HCT116 (cell line): ENCODE measurements at regions not wholly inside any gene's neighbourhood (a gene's known extent, or its start where the extent isn't known, plus 50 kb on each side); places are given as distances from the start of the nearest gene placed in this dataset.

Source experiments
- ATAC-seq: fragments of 200-7000 bp; cut with Tn5 transposase; 2 replicates; pipeline ENCODE4 v1.9.1; 2020; ENCODE audit warnings: mild to moderate bottlenecking, moderate library complexity
- BruUV-seq: library from RNA; stranded (reverse); fragments of 400-500 nt; replicated peaks from 2 replicates; lab custom pipeline; 2021; lab: Mats Ljungman, UMichigan
- CTCF ChIA-PET: fragments of 300-600 bp; sonication (Branson Sonifier 250); formaldehyde crosslinking; loops from one replicate; lab custom pipeline; 2021; ENCODE audit warnings: antibody characterized with exemption; lab: Charles Lee
- POLR2A ChIA-PET: fragments of 300-600, 350-600 bp; sonication (Branson Sonifier 250); formaldehyde crosslinking; loops from one replicate; lab custom pipeline; 2021; ENCODE audit warnings: antibody characterized with exemption; lab: Charles Lee
- RAD21 ChIA-PET, 2 experiments: fragments of 300-600 bp; sonication (Branson Sonifier 250); formaldehyde crosslinking; loops; one replicate each; lab custom pipeline; 2023; ENCODE audit warnings: low total read pairs in 2 of 2; ENCODE audit not compliant: uncharacterized antibody in 2 of 2, unreplicated experiment in 2 of 2, low non-redundant PET in 1 of 2; lab: Charles Lee
- DNase-seq: peaks from one replicate; pipeline ENCODE4 v3.0.0-alpha.2; 2010; ENCODE audit warnings: low read depth, low spot score
- H2AFZ ChIP-seq: fragments of 200-600 bp; shearing (Covaris generic), sonication (generic); 2 replicates; pipeline ENCODE4 v1.6.1; 2017; ENCODE audit warnings: low read depth, mixed run types, mixed read lengths, antibody characterized with exemption, low read length; ENCODE audit not compliant: poor library complexity, severe bottlenecking
- H3K27ac ChIP-seq: 2 replicates; pipeline ENCODE4 v1.5.1; 2012; ENCODE audit warnings: low read depth, low read length
- H3K27me3 ChIP-seq: fragments of 200-600 bp; sonication (generic); 2 replicates; pipeline ENCODE4 v1.6.1; 2016; ENCODE audit warnings: mixed run types, low read length, mixed read lengths; ENCODE audit not compliant: insufficient read depth
- H3K36me3 ChIP-seq, 2 experiments: fragments of 200-500 bp in 1 of 2; fragments of 200-600 bp in 1 of 2; sonication (Bioruptor generic) in 1 of 2; sonication (generic) in 1 of 2; 2 replicates each; pipeline versions ENCODE4 v1.5.1 to v1.6.1; 2014 to 2016; ENCODE audit warnings: low read length in 2 of 2, inconsistent platforms in 1 of 2, mixed read lengths in 1 of 2, mixed run types in 1 of 2; ENCODE audit not compliant: insufficient read depth in 2 of 2, control insufficient read depth in 1 of 2
- H3K4me1 ChIP-seq, 2 experiments: fragments of 200-600 bp in 1 of 2; sonication (generic) in 1 of 2; 2 replicates each; pipeline versions ENCODE4 v1.5.1 to v1.6.1; 2012 to 2017; ENCODE audit warnings: low read length in 2 of 2, inconsistent platforms in 1 of 2, mild to moderate bottlenecking in 1 of 2, mixed read lengths in 1 of 2, mixed run types in 1 of 2, moderate library complexity in 1 of 2; ENCODE audit not compliant: insufficient read depth in 2 of 2, control insufficient read depth in 1 of 2
- H3K4me2 ChIP-seq: fragments of 200-600 bp; sonication (generic); 2 replicates; pipeline ENCODE4 v1.6.1; 2017; ENCODE audit warnings: mixed run types, low read length, mixed read lengths
- H3K4me3 ChIP-seq, 2 experiments: fragments of 200-600 bp in 1 of 2; sonication (generic) in 1 of 2; replicated peaks in 1 of 2; 2 replicates each; pipeline ENCODE4 v1.5.1; 2011 to 2016; ENCODE audit warnings: low read length in 2 of 2, control low read depth in 1 of 2, low read depth in 1 of 2, mild to moderate bottlenecking in 1 of 2, mixed read lengths in 1 of 2, mixed run types in 1 of 2
- H3K79me2 ChIP-seq: fragments of 200-600 bp; sonication (generic); 2 replicates; pipeline ENCODE4 v1.6.1; 2017; ENCODE audit warnings: mild to moderate bottlenecking, mixed run types, low read length, moderate library complexity, mixed read lengths; ENCODE audit not compliant: insufficient read depth
- H3K9ac ChIP-seq: fragments of 200-600 bp; sonication (generic); 2 replicates; pipeline ENCODE4 v1.6.1; 2016; ENCODE audit warnings: low read length, mixed read lengths
- H3K9me2 ChIP-seq: fragments of 200-600 bp; sonication (generic), shearing (Covaris generic); 2 replicates; pipeline ENCODE4 v1.6.1; 2017; ENCODE audit warnings: mixed run types, mild to moderate bottlenecking, moderate library complexity; ENCODE audit not compliant: insufficient read depth
- H3K9me3 ChIP-seq, 2 experiments: fragments of 200-500 bp in 1 of 2; fragments of 200-600 bp in 1 of 2; sonication (Bioruptor generic) in 1 of 2; sonication (generic) in 1 of 2; 2 replicates each; pipeline ENCODE4 v1.6.1; 2014 to 2017; ENCODE audit warnings: low read length in 2 of 2, mixed read lengths in 2 of 2, inconsistent platforms in 1 of 2, low read depth in 1 of 2, mild to moderate bottlenecking in 1 of 2, mixed run types in 1 of 2, moderate library complexity in 1 of 2; ENCODE audit not compliant: control insufficient read depth in 1 of 2, insufficient read depth in 1 of 2
- H4K20me1 ChIP-seq: fragments of 200-600 bp; sonication (generic), shearing (Covaris generic); 2 replicates; pipeline ENCODE4 v1.6.1; 2017; ENCODE audit warnings: mixed run types, mild to moderate bottlenecking, moderate library complexity; ENCODE audit not compliant: insufficient read depth
- ATF3 ChIP-seq: IDR thresholded peaks from 2 replicates; pipeline ENCODE4 v1.6.1; 2012
- CBX3 ChIP-seq: IDR thresholded peaks from 2 replicates; pipeline ENCODE4 v1.6.1; 2012; ENCODE audit warnings: low read depth
- CEBPB ChIP-seq: IDR thresholded peaks from 2 replicates; pipeline ENCODE4 v1.6.1; 2012; ENCODE audit warnings: low read depth
- CTCF ChIP-seq, 3 experiments: fragments of 200-600 bp in 1 of 3; sonication (generic) in 1 of 3; IDR thresholded peaks in 2 of 3; conservative IDR thresholded peaks in 1 of 3; 2 replicates each; pipeline ENCODE4 v1.5.1; 2012 to 2017; ENCODE audit warnings: low read depth in 2 of 3, low read length in 2 of 3, antibody characterized with exemption in 1 of 3, borderline replicate concordance in 1 of 3, control low read depth in 1 of 3, mild to moderate bottlenecking in 1 of 3, mixed read lengths in 1 of 3, mixed run types in 1 of 3, moderate library complexity in 1 of 3; ENCODE audit not compliant: insufficient read depth in 1 of 3
- EGR1 ChIP-seq: IDR thresholded peaks from 2 replicates; pipeline ENCODE4 v1.6.1; 2012; ENCODE audit warnings: low read depth
- EZH2 ChIP-seq: fragments of 200-600 bp; sonication (generic); IDR thresholded peaks from 2 replicates; pipeline ENCODE4 v1.6.1; 2017; ENCODE audit warnings: antibody characterized with exemption, mixed run types
- FOSL1 ChIP-seq: IDR thresholded peaks from 2 replicates; pipeline ENCODE4 v1.6.1; 2012; ENCODE audit warnings: low read depth
- JUND ChIP-seq: IDR thresholded peaks from 2 replicates; pipeline ENCODE4 v1.6.1; 2012
- POLR2A ChIP-seq: IDR thresholded peaks from 2 replicates; pipeline ENCODE4 v1.7.0; 2011; ENCODE audit warnings: borderline replicate concordance; ENCODE audit not compliant: insufficient read depth, insufficient read length; ENCODE audit errors: extremely low read depth
- POLR2AphosphoS5 ChIP-seq: IDR thresholded peaks from 2 replicates; pipeline ENCODE4 v1.6.1; 2011; ENCODE audit warnings: mild to moderate bottlenecking, low read depth, low read length, moderate library complexity
- RAD21 ChIP-seq: IDR thresholded peaks from 2 replicates; pipeline ENCODE4 v1.6.1; 2012; ENCODE audit warnings: low read depth, mild to moderate bottlenecking
- SIN3A ChIP-seq: IDR thresholded peaks from 2 replicates; pipeline ENCODE4 v1.6.1; 2012; ENCODE audit warnings: low read depth
- SRF ChIP-seq: IDR thresholded peaks from 2 replicates; pipeline ENCODE4 v1.6.1; 2012; ENCODE audit warnings: low read depth
- TCF7L2 ChIP-seq: IDR thresholded peaks from 2 replicates; pipeline ENCODE4 v1.7.0; 2011; ENCODE audit warnings: borderline replicate concordance, inconsistent platforms; ENCODE audit not compliant: insufficient read depth, insufficient read length; ENCODE audit errors: extremely low read depth
- YY1 ChIP-seq: IDR thresholded peaks from 2 replicates; pipeline ENCODE4 v1.6.1; 2011; ENCODE audit warnings: low read length, low read depth, moderate library complexity, mild to moderate bottlenecking; ENCODE audit not compliant: insufficient replicate concordance; ENCODE audit errors: extremely low read depth
- ZNF274 ChIP-seq: fragments of 200-500 bp; sonication (Bioruptor generic); IDR thresholded peaks from 2 replicates; pipeline ENCODE4 v1.6.1; 2014; ENCODE audit warnings: mild to moderate bottlenecking, low read depth, low read length, inconsistent platforms
- intact Hi-C: fragments of 100-400 bp; cut with micrococcal nuclease; formaldehyde crosslinking; loops from 2 replicates; pipeline ENCODE4 v1.10.0; 2022

- POLR2A ChIA-PET = no interaction called here
- H3K27ac ChIP-seq = no peak overlapping the region
- H4K20me1 ChIP-seq = no peaks in the 10 kb centered on the region
- CTCF ChIA-PET = interaction anchor here (1.1 kb wide), 1 partner anchor 26 kb away, joined by 3 read pairs; no protein-coding TSS in a partner anchor
- BruUV-seq = no TSS peak
- H3K9ac ChIP-seq = no peak overlapping the region
- H3K9me3 ChIP-seq = no peaks in the 10 kb centered on the region
- DNase-seq (no peak), ATAC-seq (no peak)
- no peaks in the 10 kb centered on the region for H3K36me3 ChIP-seq
- H3K27me3 ChIP-seq = peaks cover 20% of the 10 kb centered on the region
- no peaks in the 10 kb centered on the region for H3K9me2 ChIP-seq
- intact Hi-C loops = no loop called here
- H3K4me1 ChIP-seq = no peaks in the 10 kb centered on the region
- H3K4me3 ChIP-seq = no peak overlapping the region
- no peak overlapping the region for H3K4me2 ChIP-seq
- H3K79me2 ChIP-seq = no peaks in the 10 kb centered on the region
- H2AFZ ChIP-seq = no peak overlapping the region
- RAD21 ChIA-PET = no interaction called here
- TF ChIP-seq CTCF (IDR thresholded peaks at IDR 0.05 in 2 of 3, conservative IDR thresholded peaks at IDR 0.05 in 1 of 3; ENCODE audit: borderline replicate concordance in 1 of 3, insufficient read depth in 1 of 3, low read depth in 2 of 3, low read length in 2 of 3) (0 out of 6 replicates have a peak, but pooled peaks of 1 of the 3 experiments have one; percentile 10), YY1 (no peak), RAD21 (peak; percentile 32)
These were observed 501.9 kb downstream of the KDM4C start for GRCh38 chr9:7259544-7260241.

GRCh38 chr9:7258688-7259396, 501.1 kb downstream of the KDM4C start:
- no peak overlapping the region for H3K4me2 ChIP-seq
- no peaks in the 10 kb centered on the region for H4K20me1 ChIP-seq
- H3K9me2 ChIP-seq = no peaks in the 10 kb centered on the region
- no peaks in the 10 kb centered on the region for H3K36me3 ChIP-seq
- no peak overlapping the region for H3K4me3 ChIP-seq
- H2AFZ ChIP-seq = no peak overlapping the region
- ATAC-seq (no peak), DNase-seq (no peak)
- H3K4me1 ChIP-seq = no peaks in the 10 kb centered on the region
- intact Hi-C loops = no loop called here
- no peak overlapping the region for H3K9ac ChIP-seq
- no TSS peak for BruUV-seq
- ChIA-PET CTCF (no interaction called here), RAD21 (no interaction called here), POLR2A (no interaction called here)
- no peaks in the 10 kb centered on the region for H3K9me3 ChIP-seq
- peaks cover 13% of the 10 kb centered on the region for H3K27me3 ChIP-seq
- no peak overlapping the region for H3K27ac ChIP-seq
- H3K79me2 ChIP-seq = no peaks in the 10 kb centered on the region
- TF ChIP-seq ZNF274 = no peak
- no peak for TF ChIP-seq JUND
- no peak for TF ChIP-seq TCF7L2
- no peak for TF ChIP-seq POLR2AphosphoS5
- TF ChIP-seq ATF3 = no peak
- TF ChIP-seq POLR2A = no peak
- TF ChIP-seq CTCF (IDR thresholded peaks at IDR 0.05 in 2 of 3, conservative IDR thresholded peaks at IDR 0.05 in 1 of 3; ENCODE audit: borderline replicate concordance in 1 of 3, insufficient read depth in 1 of 3, low read depth in 2 of 3, low read length in 2 of 3) = no peak
- TF ChIP-seq SIN3A = no peak
- no peak for TF ChIP-seq EGR1
- TF ChIP-seq FOSL1 = no peak
- TF ChIP-seq CEBPB = no peak
- no peak for TF ChIP-seq EZH2
- TF ChIP-seq SRF = no peak
- TF ChIP-seq CBX3 = no peak
